DND-41 (cell line): ENCODE measurements at regions not wholly inside any gene's neighbourhood (a gene's known extent, or its start where the extent isn't known, plus 50 kb on each side); places are given as distances from the start of the nearest gene placed in this dataset.

Source experiments
- CTCF ChIP-seq: IDR thresholded peaks from 2 replicates; pipeline ENCODE4 v1.5.1; 2012; ENCODE audit warnings: borderline replicate concordance, low read length, moderate library complexity, mild to moderate bottlenecking; ENCODE audit not compliant: poor library complexity, severe bottlenecking; ENCODE audit errors: extremely low read depth
- EZH2 ChIP-seq: IDR thresholded peaks from 3 replicates; pipeline ENCODE4 v1.6.1; 2012; ENCODE audit warnings: borderline replicate concordance, low read depth, mild to moderate bottlenecking, moderate library complexity, low read length, inconsistent platforms; ENCODE audit not compliant: severe bottlenecking

- TF ChIP-seq CTCF (no peak), EZH2 (no peak)
Measured at GRCh38 chr2:16248571-16249105, 308.3 kb downstream of the MYCN start.
